ENCODE measurements at regions not wholly inside any gene's neighbourhood (a gene's known extent, or its start where the extent isn't known, plus 50 kb on each side); places are given as distances from the start of the nearest gene placed in this dataset.
A peak's percentile ranks its signal among the peaks of the same experiment; 100 is the strongest.

GRCh38 chr2:153079315-153079714, 360.9 kb downstream of the ARL6IP6 start:
- H3K4me1 ChIP-seq (ENCODE audit: control insufficient read depth, extremely low read depth, insufficient read depth, low read length) = no peaks in the 10 kb centered on the region
- no peak for TF ChIP-seq CTCF (conservative IDR thresholded peaks at IDR 0.05 in 1 of 2, IDR thresholded peaks at IDR 0.05 in 1 of 2; ENCODE audit: low read depth in 1 of 2, low read length in 2 of 2)
- no peak for TF ChIP-seq EZH2 (IDR thresholded peaks at IDR 0.05; ENCODE audit: low read length, missing control alignments)
- H3K4me3 ChIP-seq (replicated peaks in 1 of 4; ENCODE audit: control extremely low read depth in 1 of 4, insufficient read depth in 1 of 4, low read depth in 3 of 4, low read length in 4 of 4) = no peak overlapping the region
- no peaks in the 10 kb centered on the region for H3K36me3 ChIP-seq (ENCODE audit: control insufficient read depth, insufficient read depth, low read length)
- no peaks in the 10 kb centered on the region for H4K20me1 ChIP-seq (ENCODE audit: control insufficient read depth, extremely low read depth, insufficient read depth, low read length)
- no peak overlapping the region for H3K27ac ChIP-seq (ENCODE audit: insufficient read depth, low read length)
- H3K9me3 ChIP-seq (ENCODE audit: control insufficient read depth, insufficient read depth, low read depth, low read length) = no peaks in the 10 kb centered on the region
- H3K4me2 ChIP-seq (ENCODE audit: extremely low read depth, insufficient read depth, low read length) = no peak overlapping the region
- no peak overlapping the region for H3K9ac ChIP-seq (ENCODE audit: insufficient read depth, low read length)
- H3K79me2 ChIP-seq (ENCODE audit: control insufficient read depth, insufficient read depth, low read length) = no peaks in the 10 kb centered on the region
- H3K27me3 ChIP-seq (ENCODE audit: control insufficient read depth, insufficient read depth, low read length) = no peaks in the 10 kb centered on the region
- no peak for DNase-seq (ENCODE audit: low read depth in 2 of 2)
- H2AFZ ChIP-seq (ENCODE audit: low read length) = no peak overlapping the region

- Histone ChIP-seq H3K4me3 (replicated peaks in 1 of 4; ENCODE audit: control extremely low read depth in 1 of 4, insufficient read depth in 1 of 4, low read depth in 3 of 4, low read length in 4 of 4) (no peak overlapping the region), H3K27ac (ENCODE audit: insufficient read depth, low read length) (no peak overlapping the region), H3K36me3 (ENCODE audit: control insufficient read depth, insufficient read depth, low read length) (no peaks in the 10 kb centered on the region), H3K27me3 (ENCODE audit: control insufficient read depth, insufficient read depth, low read length) (no peaks in the 10 kb centered on the region), H3K4me2 (ENCODE audit: extremely low read depth, insufficient read depth, low read length) (no peak overlapping the region), H4K20me1 (ENCODE audit: control insufficient read depth, extremely low read depth, insufficient read depth, low read length) (no peaks in the 10 kb centered on the region), H2AFZ (ENCODE audit: low read length) (no peak overlapping the region), H3K4me1 (ENCODE audit: control insufficient read depth, extremely low read depth, insufficient read depth, low read length) (no peaks in the 10 kb centered on the region), H3K9ac (ENCODE audit: insufficient read depth, low read length) (no peak overlapping the region), H3K79me2 (ENCODE audit: control insufficient read depth, insufficient read depth, low read length) (no peaks in the 10 kb centered on the region), H3K9me3 (ENCODE audit: control insufficient read depth, insufficient read depth, low read depth, low read length) (no peaks in the 10 kb centered on the region)
- no peak for TF ChIP-seq EZH2 (IDR thresholded peaks at IDR 0.05; ENCODE audit: low read length, missing control alignments)
- no peak for TF ChIP-seq CTCF (conservative IDR thresholded peaks at IDR 0.05 in 1 of 2, IDR thresholded peaks at IDR 0.05 in 1 of 2; ENCODE audit: low read depth in 1 of 2, low read length in 2 of 2)
- no peak for DNase-seq (ENCODE audit: low read depth in 2 of 2)
Observed at GRCh38 chr2:153077311-153077710, 358.9 kb downstream of the ARL6IP6 start.

GRCh38 chr2:153074207-153074606, 355.8 kb downstream of the ARL6IP6 start:
- no peaks in the 10 kb centered on the region for H3K79me2 ChIP-seq (ENCODE audit: control insufficient read depth, insufficient read depth, low read length)
- H3K4me1 ChIP-seq (ENCODE audit: control insufficient read depth, extremely low read depth, insufficient read depth, low read length) = no peaks in the 10 kb centered on the region
- peak in 1 of 2 donors; percentile 30 for DNase-seq (ENCODE audit: low read depth in 2 of 2)
- no peak overlapping the region for H3K4me3 ChIP-seq (replicated peaks in 1 of 4; ENCODE audit: control extremely low read depth in 1 of 4, insufficient read depth in 1 of 4, low read depth in 3 of 4, low read length in 4 of 4)
- no peak overlapping the region for H3K4me2 ChIP-seq (ENCODE audit: extremely low read depth, insufficient read depth, low read length)
- no peak overlapping the region for H3K27ac ChIP-seq (ENCODE audit: insufficient read depth, low read length)
- no peaks in the 10 kb centered on the region for H4K20me1 ChIP-seq (ENCODE audit: control insufficient read depth, extremely low read depth, insufficient read depth, low read length)
- TF ChIP-seq EZH2 (IDR thresholded peaks at IDR 0.05; ENCODE audit: low read length, missing control alignments) (no peak), CTCF (conservative IDR thresholded peaks at IDR 0.05 in 1 of 2, IDR thresholded peaks at IDR 0.05 in 1 of 2; ENCODE audit: low read depth in 1 of 2, low read length in 2 of 2) (no peak)
- H2AFZ ChIP-seq (ENCODE audit: low read length) = no peak overlapping the region
- H3K9ac ChIP-seq (ENCODE audit: insufficient read depth, low read length) = no peak overlapping the region
- H3K9me3 ChIP-seq (ENCODE audit: control insufficient read depth, insufficient read depth, low read depth, low read length) = no peaks in the 10 kb centered on the region
- H3K36me3 ChIP-seq (ENCODE audit: control insufficient read depth, insufficient read depth, low read length) = no peaks in the 10 kb centered on the region
- H3K27me3 ChIP-seq (ENCODE audit: control insufficient read depth, insufficient read depth, low read length) = no peaks in the 10 kb centered on the region

All from fibroblast of lung (primary cell).